ENCODE measurements at regions not wholly inside any gene's neighbourhood (a gene's known extent, or its start where the extent isn't known, plus 50 kb on each side); places are given as distances from the start of the nearest gene placed in this dataset.
A peak's percentile ranks its signal among the peaks of the same experiment; 100 is the strongest.

DNA sequence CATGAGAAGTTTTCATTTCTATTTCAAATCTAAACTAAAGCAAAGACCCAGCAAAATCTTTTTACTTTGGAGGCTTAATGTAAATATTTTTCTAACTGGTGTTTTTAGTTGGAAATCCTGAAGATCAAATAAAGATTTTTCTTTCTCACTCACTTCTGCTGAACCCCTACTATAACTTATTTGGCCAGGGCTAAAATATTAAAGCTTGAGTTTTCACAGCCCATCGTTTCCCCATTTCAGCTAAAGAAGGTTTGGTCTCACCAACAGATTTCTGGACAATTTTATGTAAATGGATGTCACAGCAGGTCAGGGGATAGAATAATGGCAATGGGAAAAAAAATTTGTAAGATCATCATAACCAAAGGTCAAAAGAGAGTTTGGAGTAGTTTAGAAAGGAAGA lies 92.7 kb upstream of the DCN start:
- DNase-seq (ENCODE audit: low read depth), result no peak
- no peak overlapping the region for H3K4me3 ChIP-seq (ENCODE audit: low read depth, low read length)
- TF ChIP-seq, protein P1, sequence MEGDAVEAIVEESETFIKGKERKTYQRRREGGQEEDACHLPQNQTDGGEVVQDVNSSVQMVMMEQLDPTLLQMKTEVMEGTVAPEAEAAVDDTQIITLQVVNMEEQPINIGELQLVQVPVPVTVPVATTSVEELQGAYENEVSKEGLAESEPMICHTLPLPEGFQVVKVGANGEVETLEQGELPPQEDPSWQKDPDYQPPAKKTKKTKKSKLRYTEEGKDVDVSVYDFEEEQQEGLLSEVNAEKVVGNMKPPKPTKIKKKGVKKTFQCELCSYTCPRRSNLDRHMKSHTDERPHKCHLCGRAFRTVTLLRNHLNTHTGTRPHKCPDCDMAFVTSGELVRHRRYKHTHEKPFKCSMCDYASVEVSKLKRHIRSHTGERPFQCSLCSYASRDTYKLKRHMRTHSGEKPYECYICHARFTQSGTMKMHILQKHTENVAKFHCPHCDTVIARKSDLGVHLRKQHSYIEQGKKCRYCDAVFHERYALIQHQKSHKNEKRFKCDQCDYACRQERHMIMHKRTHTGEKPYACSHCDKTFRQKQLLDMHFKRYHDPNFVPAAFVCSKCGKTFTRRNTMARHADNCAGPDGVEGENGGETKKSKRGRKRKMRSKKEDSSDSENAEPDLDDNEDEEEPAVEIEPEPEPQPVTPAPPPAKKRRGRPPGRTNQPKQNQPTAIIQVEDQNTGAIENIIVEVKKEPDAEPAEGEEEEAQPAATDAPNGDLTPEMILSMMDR (IDR thresholded peaks at IDR 0.05; ENCODE audit: control insufficient read depth, extremely low read depth, insufficient read depth), result no peak

DNA sequence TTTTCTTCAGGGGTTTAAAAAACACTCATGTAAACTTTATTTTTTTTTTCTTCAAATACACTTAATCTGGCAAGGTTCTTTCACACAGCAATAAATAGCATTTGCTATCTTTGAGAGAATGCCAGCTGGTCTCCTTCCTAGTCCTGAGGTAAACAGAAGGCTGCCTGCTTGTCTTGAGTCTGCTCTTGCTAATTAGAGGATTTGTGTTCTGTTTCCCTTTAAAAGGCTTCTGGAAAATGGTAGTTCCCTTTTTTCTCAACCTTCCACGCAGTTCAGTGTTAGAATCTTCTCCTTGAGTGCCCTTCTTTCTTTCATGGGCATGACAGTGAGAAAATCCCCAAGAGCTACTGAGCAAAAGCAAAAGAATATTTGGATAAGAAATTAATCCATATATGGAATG lies 92.3 kb upstream of the DCN start:
- TF ChIP-seq, protein P1 (IDR thresholded peaks at IDR 0.05; ENCODE audit: control insufficient read depth, extremely low read depth, insufficient read depth), result no peak
- DNase-seq (ENCODE audit: low read depth), result peak; percentile 75
- H3K4me3 ChIP-seq (ENCODE audit: low read depth, low read length), result no peak overlapping the region

DNA sequence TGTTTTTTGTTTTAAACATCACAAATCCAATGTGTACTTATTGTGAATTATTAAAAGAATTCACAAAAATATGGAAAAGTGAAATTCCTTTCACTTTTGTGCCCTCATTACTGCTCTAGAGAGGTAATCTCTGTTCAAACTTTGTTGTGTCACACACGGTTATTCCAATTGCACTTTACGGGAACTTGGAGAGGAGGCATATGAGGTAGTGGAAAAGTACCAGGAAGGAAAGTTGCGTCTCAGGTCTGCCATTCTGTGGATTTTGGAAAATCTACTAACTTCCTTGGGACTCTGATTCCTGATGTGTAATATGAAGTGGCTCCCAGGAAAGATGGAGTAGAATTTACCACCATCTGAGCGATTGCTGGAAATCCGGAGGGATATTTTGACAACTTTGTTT lies 90.9 kb upstream of the DCN start:
- DNase-seq (ENCODE audit: low read depth), result peak; percentile 14
- TF ChIP-seq, protein P1 (IDR thresholded peaks at IDR 0.05; ENCODE audit: control insufficient read depth, extremely low read depth, insufficient read depth), result no peak
- H3K4me3 ChIP-seq (ENCODE audit: low read depth, low read length), result no peak overlapping the region

DNA sequence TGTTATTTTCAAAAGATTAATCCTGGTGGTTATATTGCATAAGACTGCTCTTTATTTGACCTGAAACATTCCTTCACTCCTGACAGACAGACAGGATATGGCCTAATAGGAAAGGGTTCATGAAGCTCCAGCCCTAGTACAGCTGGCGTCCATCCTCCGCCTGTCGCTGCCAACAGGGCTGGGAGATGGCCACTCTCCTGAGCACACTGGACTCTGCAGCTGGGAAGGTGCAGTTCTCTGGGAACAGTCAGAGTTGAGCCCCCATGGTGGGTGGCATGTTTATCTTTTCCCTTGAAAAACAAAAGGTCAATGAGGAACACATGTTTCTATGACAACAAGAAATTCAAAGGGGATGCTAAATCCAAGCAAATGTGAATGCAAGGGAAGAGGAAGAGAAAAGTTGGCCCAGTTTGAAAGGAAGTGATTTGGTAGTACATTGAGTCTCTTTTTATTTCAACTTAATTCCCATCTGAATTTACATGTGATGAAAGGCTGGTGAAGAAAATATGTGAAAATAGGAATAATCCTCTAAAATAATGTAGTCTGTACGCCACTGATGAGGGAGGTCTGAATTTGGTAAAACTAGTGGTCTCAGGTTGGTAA lies 89.9 kb upstream of the DCN start:
- no peak overlapping the region for H3K4me3 ChIP-seq (ENCODE audit: low read depth, low read length)
- DNase-seq (ENCODE audit: low read depth), result no peak
- TF ChIP-seq, protein P1 (IDR thresholded peaks at IDR 0.05; ENCODE audit: control insufficient read depth, extremely low read depth, insufficient read depth), result no peak

DNA sequence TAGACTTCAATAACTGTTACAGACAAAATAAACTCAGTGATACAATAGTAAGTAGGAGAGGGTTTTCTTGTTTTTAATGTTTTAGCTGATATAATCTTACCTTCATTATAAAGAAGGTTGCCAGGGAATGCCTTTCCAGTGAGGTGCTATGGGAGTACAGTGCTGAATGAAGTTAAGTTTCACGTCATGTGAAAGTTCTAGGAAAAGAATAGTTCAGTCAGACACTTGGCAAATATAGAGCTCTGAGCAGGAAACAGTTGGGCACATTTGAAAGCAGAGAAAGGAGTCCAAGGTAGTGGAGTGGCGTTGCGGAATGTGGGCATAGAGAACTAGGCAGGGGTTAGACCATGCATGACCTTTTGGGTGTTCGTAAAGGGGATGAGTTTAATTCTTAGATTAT lies 88.6 kb upstream of the DCN start:
- TF ChIP-seq, protein P1 (IDR thresholded peaks at IDR 0.05; ENCODE audit: control insufficient read depth, extremely low read depth, insufficient read depth), result no peak
- no peak overlapping the region for H3K4me3 ChIP-seq (ENCODE audit: low read depth, low read length)
- no peak for DNase-seq (ENCODE audit: low read depth)

DNA sequence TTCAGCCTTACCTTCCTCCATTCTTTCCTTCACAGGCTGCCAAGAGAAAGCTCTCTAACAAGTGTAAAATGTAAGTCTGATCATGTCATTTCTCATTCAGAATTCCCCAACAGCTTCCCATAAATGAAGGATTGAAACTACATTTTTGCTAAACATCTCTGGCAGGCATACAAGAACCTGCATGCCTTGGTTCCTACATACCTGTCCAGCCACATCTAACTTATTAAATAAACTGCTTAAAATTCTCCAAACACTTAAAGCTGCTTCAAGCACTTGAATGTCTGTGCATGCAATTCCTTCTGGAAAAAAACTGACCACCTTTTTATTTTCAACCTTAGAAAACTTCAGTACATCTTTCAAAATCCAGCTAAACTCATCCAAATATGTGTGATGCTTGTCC lies 84.4 kb upstream of the DCN start:
- DNase-seq (ENCODE audit: low read depth), result no peak
- no peak overlapping the region for H3K4me3 ChIP-seq (ENCODE audit: low read depth, low read length)
- TF ChIP-seq, protein P1 (IDR thresholded peaks at IDR 0.05; ENCODE audit: control insufficient read depth, extremely low read depth, insufficient read depth), result no peak

DNA sequence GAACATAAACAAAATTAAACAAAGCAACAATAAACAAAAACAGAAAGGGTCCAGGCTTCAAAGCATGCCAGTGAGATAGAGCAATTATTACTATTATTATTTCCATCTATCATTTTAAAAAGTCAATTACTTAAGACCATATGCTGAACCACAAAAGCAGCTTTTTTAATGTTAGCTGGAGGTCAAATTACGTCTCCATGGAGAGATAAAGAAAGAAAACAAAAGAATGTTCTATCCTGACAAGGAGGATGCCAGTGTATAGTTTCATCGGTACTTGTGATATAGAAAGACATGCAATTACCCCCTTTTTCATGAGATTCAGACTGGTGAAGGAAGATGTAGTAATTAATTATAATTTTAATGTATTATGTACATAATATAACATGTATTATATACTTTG lies 81.6 kb upstream of the DCN start:
- TF ChIP-seq, protein P1 (IDR thresholded peaks at IDR 0.05; ENCODE audit: control insufficient read depth, extremely low read depth, insufficient read depth), result no peak
- H3K4me3 ChIP-seq (ENCODE audit: low read depth, low read length), result no peak overlapping the region
- no peak for DNase-seq (ENCODE audit: low read depth)
